ENCODE measurements at regions not wholly inside any gene's neighbourhood (a gene's known extent, or its start where the extent isn't known, plus 50 kb on each side); places are given as distances from the start of the nearest gene placed in this dataset.

- TF ChIP-seq, protein P1, sequence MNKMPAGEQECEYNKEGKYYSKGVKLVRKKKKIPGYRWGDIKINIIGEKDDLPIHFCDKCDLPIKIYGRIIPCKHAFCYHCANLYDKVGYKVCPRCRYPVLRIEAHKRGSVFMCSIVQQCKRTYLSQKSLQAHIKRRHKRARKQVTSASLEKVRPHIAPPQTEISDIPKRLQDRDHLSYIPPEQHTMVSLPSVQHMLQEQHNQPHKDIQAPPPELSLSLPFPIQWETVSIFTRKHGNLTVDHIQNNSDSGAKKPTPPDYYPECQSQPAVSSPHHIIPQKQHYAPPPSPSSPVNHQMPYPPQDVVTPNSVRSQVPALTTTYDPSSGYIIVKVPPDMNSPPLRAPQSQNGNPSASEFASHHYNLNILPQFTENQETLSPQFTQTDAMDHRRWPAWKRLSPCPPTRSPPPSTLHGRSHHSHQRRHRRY (tag by site-specific recombination; IDR thresholded peaks at IDR 0.05) = no peak
- TF ChIP-seq ZNF514 (tag by site-specific recombination; IDR thresholded peaks at IDR 0.05) (no peak), GFI1B (tag by site-specific recombination; IDR thresholded peaks at IDR 0.05) (no peak)
Measured at GRCh38 chr13:40304391-40304790, 362.1 kb downstream of the FOXO1 start (continued).

DNA sequence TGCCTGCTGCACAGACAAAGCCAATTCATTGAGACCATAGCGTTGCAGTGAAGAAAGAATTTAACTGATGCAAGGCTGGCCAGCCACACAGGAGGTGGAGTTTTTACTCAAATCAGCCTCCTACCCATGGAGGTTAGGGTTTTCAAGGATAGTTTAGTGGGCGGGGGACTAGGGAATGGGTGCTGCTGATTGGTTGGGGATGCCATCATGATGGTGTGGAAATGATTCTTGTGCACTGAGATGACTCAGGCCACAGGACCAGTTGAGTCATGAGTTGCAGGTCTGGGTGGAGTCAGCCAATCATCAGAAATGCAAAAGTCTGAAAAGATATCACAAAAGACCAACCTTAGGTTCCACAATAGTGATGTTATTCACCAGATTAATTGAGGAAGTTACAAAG, 359.6 kb downstream of the FOXO1 start:
- Histone ChIP-seq H3K9me3 (ENCODE audit: control insufficient read depth, insufficient read depth, low read depth, low read length) (no peaks in the 10 kb centered on the region; the same call in 1 of the 2 replicates), H3K4me1 (ENCODE audit: control insufficient read depth, insufficient read depth, low read length) (no peaks in the 10 kb centered on the region), H3K27ac (ENCODE audit: extremely low read depth, low read depth, low read length) (no peak overlapping the region), H3K36me3 (ENCODE audit: control insufficient read depth in 2 of 2, insufficient read depth in 1 of 2, low read length in 2 of 2) (no peaks in the 10 kb centered on the region), H3K4me3 (ENCODE audit: low read depth, low read length) (no peak overlapping the region)
- TF ChIP-seq ZNF146 (tag by site-specific recombination; IDR thresholded peaks at IDR 0.05) = no peak
- CTCF ChIA-PET = no interaction called here
- POLR2A ChIA-PET = no interaction called here

- ChIA-PET CTCF (interaction anchor here (0.6 kb wide), 1 partner anchor 373 kb away, joined by 4 read pairs; no protein-coding TSS in a partner anchor), POLR2A (no interaction called here)
- no peaks in the 10 kb centered on the region for H3K9me3 ChIP-seq (ENCODE audit: control insufficient read depth, insufficient read depth, low read depth, low read length)
- H3K27ac ChIP-seq (ENCODE audit: extremely low read depth, low read depth, low read length) = no peak overlapping the region
- no peak for TF ChIP-seq ZNF555 (tag by site-specific recombination; conservative IDR thresholded peaks at IDR 0.05)
- no peak for TF ChIP-seq ZNF529 (tag by site-specific recombination; IDR thresholded peaks at IDR 0.05; ENCODE audit: insufficient replicate concordance)
- TF ChIP-seq ZNF513 (tag by site-specific recombination; IDR thresholded peaks at IDR 0.05) = no peak
- TF ChIP-seq TRIM28 (IDR thresholded peaks at IDR 0.05; ENCODE audit: borderline replicate concordance, low read length) = no peak
- TF ChIP-seq, protein P2, sequence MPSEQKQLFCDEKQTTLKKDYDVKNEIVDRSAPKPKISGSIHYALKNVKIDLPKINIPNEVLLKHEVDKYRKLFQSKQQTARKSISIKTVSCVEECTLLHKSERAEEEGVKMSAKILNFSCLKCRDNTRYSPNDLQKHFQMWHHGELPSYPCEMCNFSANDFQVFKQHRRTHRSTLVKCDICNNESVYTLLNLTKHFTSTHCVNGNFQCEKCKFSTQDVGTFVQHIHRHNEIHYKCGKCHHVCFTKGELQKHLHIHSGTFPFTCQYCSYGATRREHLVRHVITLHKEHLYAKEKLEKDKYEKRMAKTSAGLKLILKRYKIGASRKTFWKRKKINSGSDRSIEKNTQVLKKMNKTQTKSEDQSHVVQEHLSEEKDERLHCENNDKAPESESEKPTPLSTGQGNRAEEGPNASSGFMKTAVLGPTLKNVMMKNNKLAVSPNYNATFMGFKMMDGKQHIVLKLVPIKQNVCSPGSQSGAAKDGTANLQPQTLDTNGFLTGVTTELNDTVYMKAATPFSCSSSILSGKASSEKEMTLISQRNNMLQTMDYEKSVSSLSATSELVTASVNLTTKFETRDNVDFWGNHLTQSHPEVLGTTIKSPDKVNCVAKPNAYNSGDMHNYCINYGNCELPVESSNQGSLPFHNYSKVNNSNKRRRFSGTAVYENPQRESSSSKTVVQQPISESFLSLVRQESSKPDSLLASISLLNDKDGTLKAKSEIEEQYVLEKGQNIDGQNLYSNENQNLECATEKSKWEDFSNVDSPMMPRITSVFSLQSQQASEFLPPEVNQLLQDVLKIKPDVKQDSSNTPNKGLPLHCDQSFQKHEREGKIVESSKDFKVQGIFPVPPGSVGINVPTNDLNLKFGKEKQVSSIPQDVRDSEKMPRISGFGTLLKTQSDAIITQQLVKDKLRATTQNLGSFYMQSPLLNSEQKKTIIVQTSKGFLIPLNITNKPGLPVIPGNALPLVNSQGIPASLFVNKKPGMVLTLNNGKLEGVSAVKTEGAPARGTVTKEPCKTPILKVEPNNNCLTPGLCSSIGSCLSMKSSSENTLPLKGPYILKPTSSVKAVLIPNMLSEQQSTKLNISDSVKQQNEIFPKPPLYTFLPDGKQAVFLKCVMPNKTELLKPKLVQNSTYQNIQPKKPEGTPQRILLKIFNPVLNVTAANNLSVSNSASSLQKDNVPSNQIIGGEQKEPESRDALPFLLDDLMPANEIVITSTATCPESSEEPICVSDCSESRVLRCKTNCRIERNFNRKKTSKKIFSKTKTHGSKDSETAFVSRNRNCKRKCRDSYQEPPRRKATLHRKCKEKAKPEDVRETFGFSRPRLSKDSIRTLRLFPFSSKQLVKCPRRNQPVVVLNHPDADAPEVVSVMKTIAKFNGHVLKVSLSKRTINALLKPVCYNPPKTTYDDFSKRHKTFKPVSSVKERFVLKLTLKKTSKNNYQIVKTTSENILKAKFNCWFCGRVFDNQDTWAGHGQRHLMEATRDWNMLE (tag by site-specific recombination; conservative IDR thresholded peaks at IDR 0.05; ENCODE audit: low read depth) = no peak
- no peak for TF ChIP-seq ZNF701 (tag by site-specific recombination; IDR thresholded peaks at IDR 0.05)
- no peak for TF ChIP-seq ZNF366 (tag by site-specific recombination; conservative IDR thresholded peaks at IDR 0.05)
- no peaks in the 10 kb centered on the region for H3K4me1 ChIP-seq (ENCODE audit: control insufficient read depth, insufficient read depth, low read length)
- no peak overlapping the region for H3K4me3 ChIP-seq (ENCODE audit: low read depth, low read length)
- H3K36me3 ChIP-seq (ENCODE audit: control insufficient read depth in 2 of 2, insufficient read depth in 1 of 2, low read length in 2 of 2) = no peaks in the 10 kb centered on the region
Measured at GRCh38 chr13:40309881-40310280, 356.6 kb downstream of the FOXO1 start.

- no peaks in the 10 kb centered on the region for H3K9me3 ChIP-seq (ENCODE audit: control insufficient read depth, insufficient read depth, low read depth, low read length)
- H3K36me3 ChIP-seq (ENCODE audit: control insufficient read depth in 2 of 2, insufficient read depth in 1 of 2, low read length in 2 of 2) = no peaks in the 10 kb centered on the region
- TF ChIP-seq PRDM10 (tag by site-specific recombination; IDR thresholded peaks at IDR 0.05) (no peak), SCRT2 (tag by site-specific recombination; IDR thresholded peaks at IDR 0.05) (no peak), ZNF169 (tag by site-specific recombination; IDR thresholded peaks at IDR 0.05) (no peak), ZNF585B (tag by site-specific recombination; IDR thresholded peaks at IDR 0.05) (no peak), WT1 (tag by site-specific recombination; IDR thresholded peaks at IDR 0.05) (no peak), ZNF302 (tag by site-specific recombination; IDR thresholded peaks at IDR 0.05; ENCODE audit: low read depth) (no peak)
- CTCF ChIA-PET = no interaction called here
- H3K27ac ChIP-seq (ENCODE audit: extremely low read depth, low read depth, low read length) = no peak overlapping the region
- POLR2A ChIA-PET = interaction anchor here (0.5 kb wide), 1 partner anchor 70 kb away, joined by 3 read pairs; no protein-coding TSS in a partner anchor
- H3K4me1 ChIP-seq (ENCODE audit: control insufficient read depth, insufficient read depth, low read length) = no peaks in the 10 kb centered on the region
- no peak overlapping the region for H3K4me3 ChIP-seq (ENCODE audit: low read depth, low read length)
Measured at GRCh38 chr13:40311356-40312101, 354.9 kb downstream of the FOXO1 start.
